GM23248 (cell line): ENCODE measurements at regions not wholly inside any gene's neighbourhood (a gene's known extent, or its start where the extent isn't known, plus 50 kb on each side); places are given as distances from the start of the nearest gene placed in this dataset. TPM values are rescaled to one million over a fixed set of nuclear protein-coding genes. Genes with fewer than 3 reads are reported as not detected.
"Not testable (repeated sequence)": the region's sequence is repeated elsewhere in the genome, so short reads cannot be mapped to it uniquely, and the experiment has no call there.

ENCODE experiments used
- DNase-seq: peaks from one replicate; pipeline ENCODE4 v3.0.0-alpha.2; 2015
- H2AFZ ChIP-seq: fragments of 200-600 bp; sonication (generic); 2 replicates; pipeline ENCODE4 v1.6.1; 2016; ENCODE audit warnings: antibody characterized with exemption
- H3F3A ChIP-seq: fragments of 200-600 bp; sonication (generic); 2 replicates; pipeline ENCODE4 v1.6.1; 2016; ENCODE audit warnings: mild to moderate bottlenecking, antibody characterized with exemption, mixed run types; ENCODE audit not compliant: insufficient read depth
- H3K27ac ChIP-seq: fragments of 200-600 bp; sonication (generic); 2 replicates; pipeline ENCODE4 v1.5.1; 2016; ENCODE audit warnings: mild to moderate bottlenecking
- H3K27me3 ChIP-seq: fragments of 200-600 bp; sonication (generic); replicated peaks from 2 replicates; pipeline ENCODE4 v1.6.1; 2016; ENCODE audit warnings: mild to moderate bottlenecking; ENCODE audit not compliant: insufficient read depth
- H3K36me3 ChIP-seq: fragments of 200-600 bp; sonication (generic); 2 replicates; pipeline ENCODE4 v1.6.1; 2016; ENCODE audit warnings: low read depth, mild to moderate bottlenecking
- H3K4me1 ChIP-seq: fragments of 200-600 bp; sonication (generic); 2 replicates; pipeline ENCODE4 v1.6.1; 2016; ENCODE audit warnings: mild to moderate bottlenecking; ENCODE audit not compliant: insufficient read depth
- H3K4me2 ChIP-seq: fragments of 200-600 bp; sonication (generic); one replicate; pipeline ENCODE4 v1.6.1; 2016; ENCODE audit warnings: mild to moderate bottlenecking; ENCODE audit not compliant: unreplicated experiment
- H3K4me3 ChIP-seq: fragments of 200-600 bp; sonication (generic); 2 replicates; pipeline ENCODE4 v1.5.1; 2016; ENCODE audit warnings: mild to moderate bottlenecking
- H3K79me2 ChIP-seq: fragments of 200-600 bp; sonication (generic); 2 replicates; pipeline ENCODE4 v1.6.1; 2016; ENCODE audit warnings: mild to moderate bottlenecking; ENCODE audit not compliant: insufficient read depth
- H3K9ac ChIP-seq: fragments of 200-600 bp; sonication (generic); 2 replicates; pipeline ENCODE4 v1.6.1; 2016; ENCODE audit warnings: mild to moderate bottlenecking
- H3K9me2 ChIP-seq: fragments of 200-600 bp; sonication (generic); 2 replicates; pipeline ENCODE4 v1.6.1; 2016; ENCODE audit warnings: mixed run types, mild to moderate bottlenecking, moderate library complexity; ENCODE audit not compliant: insufficient read depth
- H3K9me3 ChIP-seq: fragments of 200-600 bp; sonication (generic); one replicate; pipeline ENCODE4 v1.6.1; 2017; ENCODE audit warnings: low read depth
- H4K20me1 ChIP-seq: fragments of 200-600 bp; sonication (generic); 2 replicates; pipeline ENCODE4 v1.6.0; 2016; ENCODE audit not compliant: insufficient read depth
- WGBS, 2 experiments: methylation state at CpG; one replicate each; pipeline ENCODE4 v1.1.6; 2015 to 2017; ENCODE audit warnings: low lambda C conversion rate in 2 of 2, low coverage in 1 of 2; ENCODE audit errors: missing lambda C conversion rate in 2 of 2; 5-methylcytosine and 5-hydroxymethylcytosine counted together
- in situ Hi-C: fragments of 300-500 bp; cut with MboI; formaldehyde crosslinking; loops from 2 replicates; pipeline ENCODE4 v1.15.0; 2020
- small RNA-seq: library from RNA; depleted of rRNA; stranded (forward); fragments of <200 nt; gene quantifications from one replicate; pipeline ENCODE3, GENCODE V24; 2014; ENCODE audit warnings: low read depth, low replicate concordance

GRCh38 chr2:90359887-90360730, 1668.6 kb downstream of the RPIA start:
- WGBS, 2 experiments, result 7 to 11% methylated on average over 17 to 69 of the region's 93 CpGs
- H3K9me2 ChIP-seq, in situ Hi-C loops, H4K20me1 ChIP-seq, H3K4me1 ChIP-seq, H3K27me3 ChIP-seq, H2AFZ ChIP-seq, H3K9ac ChIP-seq, H3K36me3 ChIP-seq, H3F3A ChIP-seq, H3K27ac ChIP-seq, H3K9me3 ChIP-seq, H3K79me2 ChIP-seq: not testable (repeated sequence)
- Histone ChIP-seq H3K4me2 (peak overlapping the region; percentile 28), H3K4me3 (0 out of 2 replicates have a peak overlapping the region, but pooled peaks have one; percentile 22)
- DNase-seq, result peak; percentile 7

- H3F3A ChIP-seq, DNase-seq, H4K20me1 ChIP-seq, H3K27ac ChIP-seq, H3K27me3 ChIP-seq, in situ Hi-C loops, H3K9ac ChIP-seq, H3K9me3 ChIP-seq, H3K4me1 ChIP-seq, H3K36me3 ChIP-seq, H3K79me2 ChIP-seq, H3K9me2 ChIP-seq, H2AFZ ChIP-seq: not testable (repeated sequence)
- 0 out of 2 replicates have a peak overlapping the region, but pooled peaks have one; percentile 22 for H3K4me3 ChIP-seq
- peak overlapping the region; percentile 28 for H3K4me2 ChIP-seq
- WGBS, 2 experiments, result 9 to 13% methylated on average over 8 to 30 of the region's 30 CpGs
Observed at GRCh38 chr2:90360731-90361035, 1669.2 kb downstream of the RPIA start.

Small RNA genes in the stretch of these regions (small RNA-seq; reads per million reads assigned to genes)
- not detected for gene AC233263.1
- gene AC233263.2, result not detected
- not detected for gene IGKV1D-35
- not detected for gene IGKV2D-19
- not detected for gene IGKV2D-36
- not detected for gene IGKV2D-38
- not detected for gene IGKV3D-25
